GM12891 (cell line): ENCODE measurements at regions not wholly inside any gene's neighbourhood (a gene's known extent, or its start where the extent isn't known, plus 50 kb on each side); places are given as distances from the start of the nearest gene placed in this dataset.
A peak's percentile ranks its signal among the peaks of the same experiment; 100 is the strongest.

Source experiments
- DNase-seq: peaks from one replicate; pipeline ENCODE4 v3.0.0; 2011; ENCODE audit warnings: low spot score; ENCODE audit not compliant: insufficient read length
- FAIRE-seq: peaks from 2 replicates; lab custom pipeline; 2011; peaks lifted over from hg19 to GRCh38; lab: Jason Lieb, UNC
- PAX5 ChIP-seq: IDR thresholded peaks from 2 replicates; pipeline ENCODE4 v1.6.1; 2011; ENCODE audit warnings: low read length, moderate library complexity, mild to moderate bottlenecking; ENCODE audit not compliant: insufficient read depth, severe bottlenecking
- POLR2A ChIP-seq: IDR thresholded peaks from 2 replicates; pipeline ENCODE4 v1.6.1; 2011; ENCODE audit warnings: low read depth, low read length, control low read depth
- POLR2AphosphoS5 ChIP-seq: IDR thresholded peaks from 2 replicates; pipeline ENCODE4 v1.6.1; 2011; ENCODE audit warnings: low read depth, low read length, control low read depth
- POU2F2 ChIP-seq: IDR thresholded peaks from 2 replicates; pipeline ENCODE4 v1.6.1; 2011; ENCODE audit warnings: low read depth, mild to moderate bottlenecking, control low read depth, low read length, moderate library complexity
- SPI1 ChIP-seq: IDR thresholded peaks from 2 replicates; pipeline ENCODE4 v1.6.1; 2011; ENCODE audit warnings: low read depth, low read length, control low read depth
- TAF1 ChIP-seq: IDR thresholded peaks from 2 replicates; pipeline ENCODE4 v1.6.1; 2011; ENCODE audit warnings: low read depth, low read length, control low read depth

GRCh38 chr9:126223798-126224531 lies 102.7 kb upstream of the MVB12B start:
- no peak for FAIRE-seq
- no peak for TF ChIP-seq POU2F2
- TF ChIP-seq POLR2AphosphoS5 = no peak
- no peak for TF ChIP-seq PAX5
- TF ChIP-seq SPI1 = no peak
- TF ChIP-seq TAF1 = no peak
- no peak for TF ChIP-seq POLR2A
- DNase-seq = no peak

- TF ChIP-seq POLR2AphosphoS5 = no peak
- no peak for TF ChIP-seq SPI1
- TF ChIP-seq TAF1 = no peak
- TF ChIP-seq POU2F2 = no peak
- TF ChIP-seq PAX5 = no peak
- TF ChIP-seq POLR2A = no peak
- FAIRE-seq (no peak), DNase-seq (no peak)
These were observed 100.7 kb upstream of the MVB12B start for GRCh38 chr9:126225611-126226609.

- no peak for DNase-seq
- TF ChIP-seq PAX5 (no peak), POLR2AphosphoS5 (no peak), SPI1 (no peak), POLR2A (no peak), POU2F2 (no peak), TAF1 (no peak)
- FAIRE-seq = no peak
These were observed 99.4 kb upstream of the MVB12B start for GRCh38 chr9:126226991-126227936.

GRCh38 chr9:126228111-126228780 lies 98.4 kb upstream of the MVB12B start:
- TF ChIP-seq PAX5 (no peak), SPI1 (no peak), POLR2AphosphoS5 (no peak), POLR2A (no peak), POU2F2 (no peak), TAF1 (no peak)
- FAIRE-seq (no peak), DNase-seq (no peak)

GRCh38 chr9:126228781-126229444 lies 97.7 kb upstream of the MVB12B start:
- no peak for TF ChIP-seq POU2F2
- TF ChIP-seq TAF1 = no peak
- no peak for TF ChIP-seq PAX5
- TF ChIP-seq POLR2AphosphoS5 = no peak
- no peak for TF ChIP-seq SPI1
- TF ChIP-seq POLR2A = no peak
- FAIRE-seq (peak; percentile 84), DNase-seq (peak; percentile 84)

GRCh38 chr9:126229501-126229900 lies 97.1 kb upstream of the MVB12B start:
- FAIRE-seq = no peak
- no peak for DNase-seq
- TF ChIP-seq SPI1 (no peak), POLR2AphosphoS5 (no peak), POU2F2 (no peak), PAX5 (no peak), TAF1 (no peak), POLR2A (no peak)

- no peak for DNase-seq
- no peak for TF ChIP-seq PAX5
- no peak for TF ChIP-seq SPI1
- TF ChIP-seq POLR2A = no peak
- TF ChIP-seq POLR2AphosphoS5 = no peak
- TF ChIP-seq POU2F2 = no peak
- TF ChIP-seq TAF1 = no peak
- no peak for FAIRE-seq
These were observed 95.9 kb upstream of the MVB12B start for GRCh38 chr9:126230692-126231091.
